ENCODE measurements at regions not wholly inside any gene's neighbourhood (a gene's known extent, or its start where the extent isn't known, plus 50 kb on each side); places are given as distances from the start of the nearest gene placed in this dataset.

DNA sequence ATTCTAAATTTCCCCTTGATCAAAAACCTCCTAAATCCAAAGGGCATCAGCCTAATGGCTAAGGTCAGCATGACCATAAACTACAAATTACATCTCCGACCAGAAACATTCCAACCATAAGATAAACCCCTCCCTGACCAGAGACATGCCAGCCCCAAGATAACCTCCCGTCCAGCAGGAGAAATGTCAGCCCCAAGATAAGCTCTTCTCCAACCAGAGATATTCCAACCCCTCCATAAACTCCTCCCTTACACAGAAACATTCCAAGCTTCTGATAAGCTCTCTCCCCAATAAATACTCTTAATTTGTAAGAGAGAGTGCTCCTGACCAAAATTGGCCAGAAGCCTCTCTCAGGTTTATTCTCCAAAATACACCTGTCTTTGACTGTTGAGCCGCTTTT is 274.0 kb downstream of the RNF152 start:
- no peak overlapping the region for H3K4me3 ChIP-seq (ENCODE audit: low read depth, low read length)
- TF ChIP-seq, protein P1, sequence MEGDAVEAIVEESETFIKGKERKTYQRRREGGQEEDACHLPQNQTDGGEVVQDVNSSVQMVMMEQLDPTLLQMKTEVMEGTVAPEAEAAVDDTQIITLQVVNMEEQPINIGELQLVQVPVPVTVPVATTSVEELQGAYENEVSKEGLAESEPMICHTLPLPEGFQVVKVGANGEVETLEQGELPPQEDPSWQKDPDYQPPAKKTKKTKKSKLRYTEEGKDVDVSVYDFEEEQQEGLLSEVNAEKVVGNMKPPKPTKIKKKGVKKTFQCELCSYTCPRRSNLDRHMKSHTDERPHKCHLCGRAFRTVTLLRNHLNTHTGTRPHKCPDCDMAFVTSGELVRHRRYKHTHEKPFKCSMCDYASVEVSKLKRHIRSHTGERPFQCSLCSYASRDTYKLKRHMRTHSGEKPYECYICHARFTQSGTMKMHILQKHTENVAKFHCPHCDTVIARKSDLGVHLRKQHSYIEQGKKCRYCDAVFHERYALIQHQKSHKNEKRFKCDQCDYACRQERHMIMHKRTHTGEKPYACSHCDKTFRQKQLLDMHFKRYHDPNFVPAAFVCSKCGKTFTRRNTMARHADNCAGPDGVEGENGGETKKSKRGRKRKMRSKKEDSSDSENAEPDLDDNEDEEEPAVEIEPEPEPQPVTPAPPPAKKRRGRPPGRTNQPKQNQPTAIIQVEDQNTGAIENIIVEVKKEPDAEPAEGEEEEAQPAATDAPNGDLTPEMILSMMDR (IDR thresholded peaks at IDR 0.05; ENCODE audit: low read depth, low read length), result no peak

DNA sequence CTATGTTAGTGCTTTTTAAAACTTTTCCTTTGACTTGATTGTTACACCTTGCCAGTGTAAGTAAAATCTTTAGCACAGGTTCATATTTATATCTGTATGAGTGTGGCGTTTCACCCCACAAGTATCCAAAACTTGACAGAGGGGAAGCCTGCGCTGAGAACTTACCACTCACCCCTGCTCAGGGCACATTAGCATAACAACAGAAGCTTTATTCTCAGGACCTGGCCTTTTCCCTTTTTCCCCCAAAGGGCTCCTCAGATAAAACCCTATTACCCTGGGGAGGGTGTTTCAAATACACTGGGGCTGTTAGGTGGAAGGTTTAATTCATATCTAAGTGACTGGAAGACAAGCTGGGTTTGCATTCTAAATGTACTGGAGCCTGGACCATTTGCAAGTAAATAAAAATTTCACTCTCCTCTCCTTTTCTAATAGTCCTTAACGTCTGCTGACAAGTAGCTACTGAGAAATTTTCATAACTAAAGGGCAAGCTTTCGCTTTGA is 276.6 kb downstream of the RNF152 start:
- no peak overlapping the region for H3K4me3 ChIP-seq (ENCODE audit: low read depth, low read length)
- TF ChIP-seq, protein P1 (IDR thresholded peaks at IDR 0.05; ENCODE audit: low read depth, low read length), result no peak

DNA sequence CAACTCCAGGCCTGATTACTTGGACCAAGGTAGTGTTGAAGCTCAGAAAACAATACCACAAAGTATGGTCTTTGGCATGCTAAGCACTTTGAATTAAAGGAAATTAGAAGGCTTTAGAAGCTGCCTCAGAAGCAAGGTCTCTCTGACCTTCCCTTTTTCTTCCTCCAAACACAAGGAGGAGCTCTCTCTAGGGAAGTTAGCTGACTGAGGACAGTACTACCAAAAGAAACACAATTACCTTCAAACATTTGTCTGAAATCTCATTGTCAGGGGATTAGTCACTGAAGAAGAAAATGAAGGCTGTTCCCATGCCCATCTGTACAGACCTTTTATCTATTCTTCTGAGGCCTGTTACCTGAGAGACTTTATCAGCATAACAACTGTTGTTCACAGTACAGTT is 279.3 kb downstream of the CDH20 start:
- TF ChIP-seq, protein P1 (IDR thresholded peaks at IDR 0.05; ENCODE audit: low read depth, low read length), result no peak
- no peak overlapping the region for H3K4me3 ChIP-seq (ENCODE audit: low read depth, low read length)

DNA sequence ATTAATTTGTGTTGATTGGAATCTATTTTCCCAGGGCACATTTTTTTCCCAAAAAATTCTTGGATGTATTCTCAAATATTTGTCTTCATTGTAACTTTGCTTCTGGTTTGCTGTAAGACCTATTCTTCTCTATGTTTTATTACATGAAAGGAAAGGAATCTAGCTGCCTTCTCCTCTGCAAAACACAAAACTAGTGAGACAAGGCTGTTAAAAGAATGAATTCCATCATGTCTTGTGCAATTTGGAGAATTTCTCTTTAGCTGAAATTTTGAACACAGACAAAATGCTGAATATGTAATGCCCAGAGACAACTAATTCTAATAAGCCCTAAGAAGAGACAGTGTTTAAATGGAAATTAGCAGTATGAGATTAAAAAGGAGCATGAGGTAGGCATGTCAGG is 275.9 kb downstream of the CDH20 start:
- TF ChIP-seq, protein P1 (IDR thresholded peaks at IDR 0.05; ENCODE audit: low read depth, low read length), result no peak

DNA sequence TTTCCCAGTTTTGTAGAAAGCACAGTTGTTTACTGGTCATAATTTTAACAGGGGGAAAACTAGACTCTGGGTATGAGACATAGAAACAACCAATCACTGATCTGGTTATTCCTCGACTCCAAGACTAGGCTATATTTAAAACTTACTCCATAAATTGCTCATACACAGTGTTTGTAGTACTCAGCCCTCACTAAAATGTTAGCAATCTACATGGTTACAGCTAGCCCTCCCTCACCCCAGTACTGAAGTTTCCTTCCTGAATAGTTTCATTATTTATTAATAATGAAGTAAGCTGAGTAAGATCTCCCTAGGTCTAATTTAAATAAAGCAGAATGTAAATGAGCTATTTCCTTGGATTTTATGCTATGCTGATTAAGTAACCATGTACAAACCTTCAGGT is 275.1 kb downstream of the CDH20 start:
- TF ChIP-seq, protein P1 (IDR thresholded peaks at IDR 0.05; ENCODE audit: low read depth, low read length), result no peak
- H3K4me3 ChIP-seq (ENCODE audit: low read depth, low read length), result no peak overlapping the region

More for the DNA sequence above, 275.9 kb downstream of the CDH20 start:
- H3K4me3 ChIP-seq (ENCODE audit: low read depth, low read length), result no peak overlapping the region

DNA sequence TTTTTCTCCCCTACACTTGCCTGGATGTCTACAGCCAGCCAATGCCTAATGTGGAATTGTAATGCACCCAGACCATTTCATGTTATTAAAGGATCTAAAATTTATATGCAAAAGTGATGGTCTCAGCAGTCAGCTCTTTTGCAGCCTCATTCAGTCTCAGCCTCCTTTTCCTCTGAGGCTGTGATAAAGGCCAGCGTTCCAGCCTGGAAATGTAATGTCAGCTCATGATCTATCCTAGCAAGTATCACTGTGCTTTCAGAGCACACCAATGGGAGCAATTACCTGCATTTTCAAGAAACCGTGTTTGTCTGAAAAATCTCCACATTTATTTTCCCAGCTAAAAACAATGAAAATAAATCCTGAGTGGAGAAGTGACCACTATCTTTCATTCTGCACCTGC is 274.6 kb downstream of the CDH20 start:
- no peak overlapping the region for H3K4me3 ChIP-seq (ENCODE audit: low read depth, low read length)
- TF ChIP-seq, protein P1 (IDR thresholded peaks at IDR 0.05; ENCODE audit: low read depth, low read length), result no peak

DNA sequence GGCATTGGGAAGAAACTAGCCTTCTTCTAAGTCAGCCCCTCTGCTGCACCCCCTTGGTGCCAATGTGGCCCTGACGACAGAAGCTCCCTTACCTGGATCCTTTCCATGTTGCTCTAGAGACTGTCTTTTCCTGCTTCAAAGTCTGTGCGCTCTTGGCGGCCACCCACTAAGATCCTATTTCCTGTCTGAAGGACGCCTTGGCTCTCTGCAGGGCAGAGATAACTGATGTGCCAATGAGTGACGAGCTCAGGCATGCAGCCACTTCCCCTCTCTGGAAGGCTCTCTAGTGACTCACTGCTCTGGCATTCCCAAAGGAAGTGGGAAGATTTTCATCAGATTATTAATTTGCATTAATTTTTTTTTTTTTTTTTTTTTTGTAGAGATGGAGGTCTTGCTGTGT is 273.5 kb downstream of the CDH20 start:
- peak overlapping the region; percentile 62 for H3K4me3 ChIP-seq (ENCODE audit: low read depth, low read length)
- TF ChIP-seq, protein P1 (IDR thresholded peaks at IDR 0.05; ENCODE audit: low read depth, low read length), result no peak

All from WI38 (cell line).